ENCODE measurements at regions not wholly inside any gene's neighbourhood (a gene's known extent, or its start where the extent isn't known, plus 50 kb on each side); places are given as distances from the start of the nearest gene placed in this dataset.

DNA sequence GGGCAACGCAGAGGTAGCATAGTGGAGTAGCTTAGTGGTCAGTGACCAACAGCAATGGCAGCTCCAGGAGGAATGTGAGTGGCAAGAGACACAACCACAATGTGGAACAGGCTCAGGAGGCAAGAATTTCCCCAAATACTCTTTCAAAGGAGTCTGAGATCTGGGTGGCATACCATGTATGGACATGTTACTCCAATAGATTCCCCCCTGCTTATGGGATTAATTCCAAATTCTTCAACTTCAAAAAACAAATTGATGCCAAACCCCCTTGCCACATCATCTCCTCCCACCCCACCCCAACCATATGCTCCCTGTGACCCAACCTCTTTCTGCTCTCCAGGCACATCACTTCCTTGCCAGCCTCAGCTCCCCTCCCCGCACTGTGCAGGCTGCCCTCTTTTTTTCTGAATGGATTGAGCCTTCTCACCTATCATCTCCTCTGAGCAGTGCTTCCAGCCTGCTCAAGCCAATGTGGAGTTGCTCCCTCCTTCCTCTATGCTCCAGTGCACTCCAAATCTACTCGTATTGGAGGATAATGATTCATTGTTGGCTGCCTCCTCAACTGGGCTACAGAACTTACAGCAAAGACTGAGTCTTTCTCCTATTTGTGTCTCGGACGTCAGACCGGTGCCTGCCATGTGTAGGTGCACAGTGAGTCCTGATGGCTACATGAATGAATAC is 93.0 kb upstream of the CEP85L start:
- TF ChIP-seq POLR2A (IDR thresholded peaks at IDR 0.05; ENCODE audit: low read length), result no peak
- TF ChIP-seq GATA1 (IDR thresholded peaks at IDR 0.05; ENCODE audit: low read depth, low read length), result no peak
